ENCODE measurements at regions not wholly inside any gene's neighbourhood (a gene's known extent, or its start where the extent isn't known, plus 50 kb on each side); places are given as distances from the start of the nearest gene placed in this dataset.

GRCh38 chr9:28034242-28034641 is 461.0 kb upstream of the C9orf72 start:
- DNase-seq = no peak

GRCh38 chr9:28037968-28038367 is 464.7 kb upstream of the C9orf72 start:
- no peak for DNase-seq

GRCh38 chr9:28045051-28045450 is 471.8 kb upstream of the C9orf72 start:
- no peak for DNase-seq

DNA sequence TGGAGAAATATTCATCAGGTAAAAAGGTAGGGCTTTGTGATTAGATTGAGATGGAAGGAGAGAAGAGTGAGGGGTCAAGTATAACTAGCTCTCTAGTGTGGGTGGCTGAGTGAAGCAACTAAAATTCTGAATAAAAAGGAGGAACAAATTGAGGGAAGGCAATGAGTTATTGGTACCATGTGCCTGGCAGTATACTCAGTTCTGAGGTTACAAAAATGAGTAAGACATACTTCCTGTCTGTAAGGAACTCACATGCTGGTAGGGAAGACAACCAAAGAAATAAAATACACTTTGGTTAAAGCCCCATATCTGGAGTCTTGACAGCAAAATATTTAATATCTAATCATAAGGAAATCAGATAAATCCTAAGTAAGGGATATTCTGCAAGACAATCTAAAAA is 476.8 kb upstream of the C9orf72 start:
- no peak for DNase-seq

DNA sequence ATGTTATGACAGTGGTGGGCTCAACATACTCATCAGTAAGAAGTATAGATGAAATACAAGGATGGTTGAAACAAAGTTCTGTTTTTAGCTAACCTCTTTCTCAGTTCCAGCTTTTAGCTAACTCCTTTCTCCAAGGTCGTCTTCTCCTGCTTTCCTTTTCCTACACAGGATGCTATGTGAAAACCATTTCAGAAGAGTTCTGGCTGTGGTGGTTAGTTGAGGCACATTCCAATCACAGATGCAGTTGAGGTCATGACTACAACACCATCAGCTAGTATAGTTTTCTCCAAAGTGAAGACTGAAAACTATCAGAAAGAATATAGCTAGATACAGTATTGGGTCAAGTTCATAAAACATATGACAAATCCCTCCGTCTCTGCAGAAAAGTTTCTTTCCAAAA is 477.7 kb upstream of the C9orf72 start:
- DNase-seq = no peak

DNA sequence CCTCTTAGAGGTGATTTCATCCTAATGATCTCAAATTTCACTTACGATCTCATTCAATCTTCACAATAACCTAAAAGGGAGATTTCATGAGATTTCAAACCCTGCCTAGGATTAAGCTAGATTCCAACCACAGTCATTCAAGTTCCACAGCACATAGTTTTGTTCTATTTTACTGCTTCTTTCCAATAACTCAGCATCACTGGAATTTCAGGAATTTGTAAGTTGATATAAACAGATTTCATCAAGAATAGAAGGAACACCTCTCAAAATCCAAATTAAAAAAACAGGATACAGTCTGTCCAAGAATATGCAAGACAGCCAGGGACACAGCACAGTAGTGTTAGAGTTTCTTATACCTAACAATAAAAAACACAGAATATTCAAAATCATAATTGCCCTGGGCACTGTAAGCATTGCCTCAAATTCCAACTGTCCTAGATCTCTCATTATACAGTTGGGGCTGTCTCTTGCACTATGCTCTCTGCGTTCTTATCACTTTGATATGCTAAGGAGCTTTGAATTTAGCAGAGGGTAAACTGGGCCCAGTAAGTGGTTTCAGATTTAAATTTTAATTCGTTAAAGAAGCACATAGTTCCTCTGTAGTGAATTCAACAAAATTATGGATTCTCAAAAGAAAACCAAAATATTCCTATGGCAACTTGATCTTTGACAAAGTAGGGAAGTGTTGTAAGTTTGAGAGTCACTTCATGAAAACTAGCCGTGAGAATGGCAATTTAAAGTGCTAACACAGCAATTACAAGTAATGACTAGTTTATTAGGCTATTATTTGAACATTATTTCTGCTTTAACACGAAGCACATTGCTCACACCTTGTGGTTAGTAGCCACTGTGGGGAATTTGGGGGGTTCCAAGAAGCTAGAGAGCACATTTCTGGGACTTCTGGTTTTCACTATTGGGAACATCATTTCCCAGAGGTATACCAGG is 478.6 kb upstream of the C9orf72 start:
- no peak for DNase-seq

GRCh38 chr9:28053096-28053777 is 480.0 kb upstream of the C9orf72 start:
- DNase-seq = no peak

GRCh38 chr9:28056006-28056405 is 482.7 kb upstream of the C9orf72 start:
- DNase-seq = no peak

GRCh38 chr9:28056466-28056865 is 483.2 kb upstream of the C9orf72 start:
- DNase-seq = no peak

- DNase-seq = no peak
Observed at GRCh38 chr9:28059192-28059591, 485.9 kb upstream of the C9orf72 start.

- no peak for DNase-seq
Observed at GRCh38 chr9:28064241-28064815, 491.0 kb upstream of the C9orf72 start.

DNA sequence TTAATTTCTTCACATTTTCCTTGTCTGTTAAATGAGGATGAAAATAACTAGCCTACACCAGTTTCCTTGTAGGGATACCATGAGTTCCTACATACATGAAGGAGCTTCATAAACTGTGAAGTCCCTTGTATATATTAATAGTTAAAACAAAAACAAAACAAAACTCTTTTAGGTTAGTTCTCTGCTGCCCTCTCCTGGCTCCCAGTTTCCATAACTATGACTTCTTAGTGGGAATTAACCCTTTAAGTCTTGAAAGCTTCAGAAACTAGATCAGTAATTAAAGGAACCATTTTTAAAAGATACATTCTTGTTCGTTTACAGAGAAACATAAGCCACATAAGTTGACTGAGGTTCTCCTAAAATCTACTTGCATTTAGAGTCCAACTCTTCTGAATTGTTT is 500.0 kb upstream of the C9orf72 start:
- DNase-seq = no peak

DNA sequence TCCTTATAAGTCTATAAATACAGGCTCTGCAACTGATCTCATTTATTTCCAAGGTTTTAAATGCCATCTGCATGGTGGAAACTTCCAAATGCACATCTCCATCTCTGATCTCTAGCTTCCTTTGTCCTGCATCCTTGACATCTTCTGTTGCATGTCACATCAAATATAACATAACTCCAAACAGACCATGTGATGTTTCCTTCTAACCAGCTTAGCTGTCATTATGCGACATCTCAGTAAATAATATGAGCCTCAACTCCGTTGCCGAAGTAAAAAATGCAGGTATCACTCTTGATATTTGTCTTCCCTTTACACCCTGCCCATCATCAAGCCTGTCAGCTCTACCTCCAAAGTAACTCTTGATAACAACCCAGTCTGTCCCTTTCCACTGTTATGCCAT is 506.4 kb upstream of the C9orf72 start:
- no peak for DNase-seq

GRCh38 chr9:28082671-28083070 is 509.4 kb upstream of the C9orf72 start:
- DNase-seq = no peak

DNA sequence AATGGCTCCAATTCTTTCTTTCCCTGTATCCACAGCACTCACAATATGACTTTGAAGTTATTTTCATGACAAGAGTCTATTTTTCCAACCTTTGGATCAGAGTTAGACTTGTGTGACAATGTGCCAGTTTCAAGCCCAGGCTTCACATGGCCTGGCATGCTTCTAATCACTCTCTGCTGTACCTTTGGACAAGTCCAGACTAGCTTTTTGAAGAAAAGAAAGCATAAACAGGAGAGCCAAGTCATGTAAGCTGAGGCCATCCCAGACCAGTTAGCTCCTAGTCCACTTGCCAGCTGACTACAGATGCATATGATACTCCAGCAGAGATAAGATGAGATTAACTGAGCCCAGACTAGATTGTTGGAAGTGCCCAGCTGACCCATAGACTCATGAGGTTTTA is 513.6 kb upstream of the C9orf72 start:
- no peak for DNase-seq

GRCh38 chr9:28092981-28093936 is 520.0 kb upstream of the C9orf72 start:
- no peak for DNase-seq

- DNase-seq = no peak
Observed at GRCh38 chr9:28101509-28101908, 528.2 kb upstream of the C9orf72 start.

GRCh38 chr9:28105001-28105400 is 531.7 kb upstream of the C9orf72 start:
- no peak for DNase-seq

GRCh38 chr9:28120184-28120583 is 546.9 kb upstream of the C9orf72 start:
- DNase-seq = no peak

DNA sequence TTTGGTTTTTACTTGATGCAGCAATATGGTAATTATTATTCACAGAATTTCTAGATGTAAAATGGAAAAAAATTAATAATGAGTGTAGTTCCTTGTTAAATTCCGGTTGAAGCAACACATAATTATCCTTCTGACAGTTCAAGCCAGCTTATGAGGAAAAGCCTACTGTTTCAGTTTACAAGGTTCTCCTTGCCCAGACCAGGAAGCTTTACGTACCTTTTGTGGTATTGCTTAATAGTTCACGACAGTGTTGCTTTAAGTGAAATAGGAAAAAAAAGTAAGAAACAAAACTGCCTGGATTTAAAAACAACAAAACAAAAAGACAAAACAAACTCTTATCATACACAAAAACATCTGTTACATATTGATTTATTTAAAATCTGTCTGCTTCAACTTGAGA is 547.3 kb upstream of the C9orf72 start:
- DNase-seq = no peak

- DNase-seq = no peak
Observed at GRCh38 chr9:28121366-28121765, 548.1 kb upstream of the C9orf72 start.

DNA sequence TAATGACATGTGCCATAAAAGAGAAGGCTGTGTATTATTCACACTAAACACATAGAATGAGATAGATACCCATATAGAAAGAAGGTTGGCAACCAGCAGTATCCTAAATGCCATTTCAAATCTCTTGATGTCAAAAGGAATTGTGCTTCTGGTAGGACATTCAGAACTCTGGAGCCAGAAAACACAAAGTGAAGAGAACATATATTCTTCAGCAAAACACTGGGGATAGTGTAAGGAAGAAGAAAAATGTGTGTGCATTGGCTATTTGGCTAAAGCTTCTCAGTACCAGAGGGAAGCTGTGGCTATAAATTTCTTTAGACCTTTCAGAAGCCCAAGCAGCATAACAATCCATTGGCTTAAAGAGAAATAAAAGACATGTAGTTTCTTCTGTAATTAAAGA is 551.6 kb upstream of the C9orf72 start:
- DNase-seq = no peak

DNA sequence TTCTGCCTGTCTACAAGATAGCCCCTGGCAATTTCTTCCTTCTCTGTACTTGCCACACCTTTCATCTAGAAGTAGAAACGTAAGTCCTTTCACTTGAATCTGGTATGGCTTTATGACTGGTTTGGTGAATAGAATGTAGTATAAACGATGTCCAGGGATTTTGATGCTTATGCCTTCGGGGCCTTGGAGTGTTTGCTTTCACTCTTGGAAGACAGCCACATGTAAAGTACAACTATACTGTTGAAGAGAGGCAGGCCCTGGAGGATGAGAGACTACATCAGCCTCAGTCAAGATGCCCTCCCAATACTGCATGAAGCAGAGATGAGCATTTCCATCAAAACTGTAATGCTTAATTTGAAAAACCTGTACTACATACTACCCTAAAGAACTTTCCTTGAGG is 553.8 kb upstream of the C9orf72 start:
- DNase-seq = no peak

All from NCI-H2107 (cell line).